ENCODE measurements at regions not wholly inside any gene's neighbourhood (a gene's known extent, or its start where the extent isn't known, plus 50 kb on each side); places are given as distances from the start of the nearest gene placed in this dataset.

- Histone ChIP-seq H3K9me3 (ENCODE audit: insufficient read depth, low read depth, low read length) (no peaks in the 10 kb centered on the region), H3K9ac (ENCODE audit: low read depth, low read length) (no peak overlapping the region), H3K27ac (ENCODE audit: low read length) (no peak overlapping the region), H3K27me3 (ENCODE audit: insufficient read depth, low read length) (no peaks in the 10 kb centered on the region), H3K4me3 (ENCODE audit: low read length) (no peak overlapping the region), H3K36me3 (ENCODE audit: insufficient read depth, low read depth, low read length) (no peaks in the 10 kb centered on the region; the same call in 1 of the 2 replicates), H3K4me1 (ENCODE audit: insufficient read depth, low read length) (no peaks in the 10 kb centered on the region)
Measured at GRCh38 chr4:125484912-125485311, 170.2 kb downstream of the FAT4 start.

- Histone ChIP-seq H3K27ac (ENCODE audit: low read length) (no peak overlapping the region), H3K4me3 (ENCODE audit: low read length) (no peak overlapping the region), H3K9ac (ENCODE audit: low read depth, low read length) (no peak overlapping the region)
Measured at GRCh38 chr4:125486351-125486750, 171.6 kb downstream of the FAT4 start.

GRCh38 chr4:125489952-125490690 is 175.4 kb downstream of the FAT4 start:
- Histone ChIP-seq H3K4me1 (ENCODE audit: insufficient read depth, low read length) (no peaks in the 10 kb centered on the region), H3K27ac (ENCODE audit: low read length) (no peak overlapping the region)

More at GRCh38 chr4:125486351-125486750, 171.6 kb downstream of the FAT4 start:
- H3K4me1 ChIP-seq (ENCODE audit: insufficient read depth, low read length): no peaks in the 10 kb centered on the region
- no peaks in the 10 kb centered on the region; the same call in 1 of the 2 replicates for H3K36me3 ChIP-seq (ENCODE audit: insufficient read depth, low read depth, low read length)
- H3K9me3 ChIP-seq (ENCODE audit: insufficient read depth, low read depth, low read length): no peaks in the 10 kb centered on the region
- no peaks in the 10 kb centered on the region for H3K27me3 ChIP-seq (ENCODE audit: insufficient read depth, low read length)

GRCh38 chr4:125492957-125493356 is 178.2 kb downstream of the FAT4 start:
- Histone ChIP-seq H3K27me3 (ENCODE audit: insufficient read depth, low read length) (no peaks in the 10 kb centered on the region), H3K4me3 (ENCODE audit: low read length) (no peak overlapping the region), H3K4me1 (ENCODE audit: insufficient read depth, low read length) (no peaks in the 10 kb centered on the region), H3K9ac (ENCODE audit: low read depth, low read length) (no peak overlapping the region), H3K27ac (ENCODE audit: low read length) (no peak overlapping the region), H3K9me3 (ENCODE audit: insufficient read depth, low read depth, low read length) (no peaks in the 10 kb centered on the region), H3K36me3 (ENCODE audit: insufficient read depth, low read depth, low read length) (no peaks in the 10 kb centered on the region)

More at GRCh38 chr4:125489952-125490690, 175.4 kb downstream of the FAT4 start:
- Histone ChIP-seq H3K4me3 (ENCODE audit: low read length) (no peak overlapping the region), H3K9me3 (ENCODE audit: insufficient read depth, low read depth, low read length) (no peaks in the 10 kb centered on the region), H3K27me3 (ENCODE audit: insufficient read depth, low read length) (no peaks in the 10 kb centered on the region), H3K36me3 (ENCODE audit: insufficient read depth, low read depth, low read length) (no peaks in the 10 kb centered on the region; the same call in 1 of the 2 replicates), H3K9ac (ENCODE audit: low read depth, low read length) (no peak overlapping the region)

GRCh38 chr4:125497861-125498260 is 183.1 kb downstream of the FAT4 start:
- Histone ChIP-seq H3K4me3 (ENCODE audit: low read length) (no peak overlapping the region), H3K36me3 (ENCODE audit: insufficient read depth, low read depth, low read length) (no peaks in the 10 kb centered on the region), H3K27me3 (ENCODE audit: insufficient read depth, low read length) (no peaks in the 10 kb centered on the region), H3K4me1 (ENCODE audit: insufficient read depth, low read length) (no peaks in the 10 kb centered on the region), H3K27ac (ENCODE audit: low read length) (no peak overlapping the region), H3K9ac (ENCODE audit: low read depth, low read length) (no peak overlapping the region), H3K9me3 (ENCODE audit: insufficient read depth, low read depth, low read length) (no peaks in the 10 kb centered on the region)

- H3K36me3 ChIP-seq (ENCODE audit: insufficient read depth, low read depth, low read length): no peaks in the 10 kb centered on the region
- no peak overlapping the region for H3K27ac ChIP-seq (ENCODE audit: low read length)
- no peak overlapping the region for H3K4me3 ChIP-seq (ENCODE audit: low read length)
- no peaks in the 10 kb centered on the region for H3K9me3 ChIP-seq (ENCODE audit: insufficient read depth, low read depth, low read length)
- no peaks in the 10 kb centered on the region for H3K27me3 ChIP-seq (ENCODE audit: insufficient read depth, low read length)
- H3K9ac ChIP-seq (ENCODE audit: low read depth, low read length): no peak overlapping the region
- no peaks in the 10 kb centered on the region for H3K4me1 ChIP-seq (ENCODE audit: insufficient read depth, low read length)
Measured at GRCh38 chr4:125498981-125499380, 184.2 kb downstream of the FAT4 start.

GRCh38 chr4:125501090-125501489 is 186.3 kb downstream of the FAT4 start:
- Histone ChIP-seq H3K27me3 (ENCODE audit: insufficient read depth, low read length) (no peaks in the 10 kb centered on the region), H3K4me3 (ENCODE audit: low read length) (no peak overlapping the region), H3K36me3 (ENCODE audit: insufficient read depth, low read depth, low read length) (no peaks in the 10 kb centered on the region), H3K9me3 (ENCODE audit: insufficient read depth, low read depth, low read length) (no peaks in the 10 kb centered on the region), H3K9ac (ENCODE audit: low read depth, low read length) (no peak overlapping the region), H3K4me1 (ENCODE audit: insufficient read depth, low read length) (no peaks in the 10 kb centered on the region), H3K27ac (ENCODE audit: low read length) (no peak overlapping the region)

- H3K9ac ChIP-seq (ENCODE audit: low read depth, low read length): no peak overlapping the region
- no peaks in the 10 kb centered on the region for H3K36me3 ChIP-seq (ENCODE audit: insufficient read depth, low read depth, low read length)
- no peaks in the 10 kb centered on the region for H3K9me3 ChIP-seq (ENCODE audit: insufficient read depth, low read depth, low read length)
- H3K4me1 ChIP-seq (ENCODE audit: insufficient read depth, low read length): no peaks in the 10 kb centered on the region
- H3K4me3 ChIP-seq (ENCODE audit: low read length): no peak overlapping the region
- no peaks in the 10 kb centered on the region for H3K27me3 ChIP-seq (ENCODE audit: insufficient read depth, low read length)
- H3K27ac ChIP-seq (ENCODE audit: low read length): no peak overlapping the region
Measured at GRCh38 chr4:125501568-125501967, 186.8 kb downstream of the FAT4 start.

GRCh38 chr4:125505621-125506020 is 190.9 kb downstream of the FAT4 start:
- Histone ChIP-seq H3K4me3 (ENCODE audit: low read length) (no peak overlapping the region), H3K4me1 (ENCODE audit: insufficient read depth, low read length) (no peaks in the 10 kb centered on the region), H3K27ac (ENCODE audit: low read length) (no peak overlapping the region), H3K36me3 (ENCODE audit: insufficient read depth, low read depth, low read length) (no peaks in the 10 kb centered on the region), H3K9me3 (ENCODE audit: insufficient read depth, low read depth, low read length) (no peaks in the 10 kb centered on the region), H3K9ac (ENCODE audit: low read depth, low read length) (no peak overlapping the region), H3K27me3 (ENCODE audit: insufficient read depth, low read length) (no peaks in the 10 kb centered on the region)

- Histone ChIP-seq H3K27ac (ENCODE audit: low read length) (no peak overlapping the region), H3K36me3 (ENCODE audit: insufficient read depth, low read depth, low read length) (no peaks in the 10 kb centered on the region), H3K27me3 (ENCODE audit: insufficient read depth, low read length) (no peaks in the 10 kb centered on the region), H3K4me1 (ENCODE audit: insufficient read depth, low read length) (no peaks in the 10 kb centered on the region), H3K4me3 (ENCODE audit: low read length) (no peak overlapping the region), H3K9ac (ENCODE audit: low read depth, low read length) (no peak overlapping the region), H3K9me3 (ENCODE audit: insufficient read depth, low read depth, low read length) (no peaks in the 10 kb centered on the region)
Measured at GRCh38 chr4:125507141-125507540, 192.4 kb downstream of the FAT4 start.

GRCh38 chr4:125511715-125512114 is 197.0 kb downstream of the FAT4 start:
- Histone ChIP-seq H3K9me3 (ENCODE audit: insufficient read depth, low read depth, low read length) (no peaks in the 10 kb centered on the region), H3K27ac (ENCODE audit: low read length) (no peak overlapping the region), H3K27me3 (ENCODE audit: insufficient read depth, low read length) (no peaks in the 10 kb centered on the region), H3K36me3 (ENCODE audit: insufficient read depth, low read depth, low read length) (no peaks in the 10 kb centered on the region), H3K4me1 (ENCODE audit: insufficient read depth, low read length) (no peaks in the 10 kb centered on the region), H3K9ac (ENCODE audit: low read depth, low read length) (no peak overlapping the region), H3K4me3 (ENCODE audit: low read length) (no peak overlapping the region)

GRCh38 chr4:125515016-125515415 is 200.3 kb downstream of the FAT4 start:
- no peaks in the 10 kb centered on the region for H3K36me3 ChIP-seq (ENCODE audit: insufficient read depth, low read depth, low read length)
- H3K27ac ChIP-seq (ENCODE audit: low read length): no peak overlapping the region
- H3K9me3 ChIP-seq (ENCODE audit: insufficient read depth, low read depth, low read length): no peaks in the 10 kb centered on the region
- H3K4me1 ChIP-seq (ENCODE audit: insufficient read depth, low read length): peaks cover 6% of the 10 kb centered on the region; the same call in 1 of the 2 replicates
- no peaks in the 10 kb centered on the region for H3K27me3 ChIP-seq (ENCODE audit: insufficient read depth, low read length)
- H3K4me3 ChIP-seq (ENCODE audit: low read length): no peak overlapping the region
- no peak overlapping the region for H3K9ac ChIP-seq (ENCODE audit: low read depth, low read length)

Measured in iPS-20b (cell line).